ENCODE measurements at regions not wholly inside any gene's neighbourhood (a gene's known extent, or its start where the extent isn't known, plus 50 kb on each side); places are given as distances from the start of the nearest gene placed in this dataset.

DNA sequence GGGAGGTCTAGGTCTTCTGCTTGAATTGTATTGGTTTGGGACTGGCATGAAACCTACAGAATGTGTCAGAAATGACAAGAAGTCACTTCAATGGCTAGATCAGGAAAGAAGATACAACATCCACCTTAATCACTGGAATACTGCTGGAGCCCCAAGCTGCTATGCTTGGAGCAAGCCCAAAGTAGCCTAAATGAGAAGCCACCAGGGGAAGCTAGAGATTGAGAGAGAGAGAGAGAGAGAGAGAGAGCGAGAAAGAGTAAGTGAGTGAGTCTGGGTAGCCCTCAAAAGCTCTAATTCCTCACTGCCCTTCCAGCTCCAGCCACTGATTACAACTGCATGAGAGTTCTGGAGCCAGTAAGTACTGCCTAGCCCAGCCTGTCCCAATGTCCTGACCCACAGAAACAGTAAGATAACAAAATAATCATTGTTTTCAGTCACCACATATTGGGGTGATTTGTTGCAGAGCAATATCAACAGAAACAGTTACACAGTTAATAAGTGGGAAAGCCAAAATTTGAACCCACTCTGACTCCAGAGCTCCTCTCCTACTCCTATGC, 529.2 kb upstream of the GOLIM4 start:
- Mint-ChIP-seq H3K27me3 (ENCODE audit: low read depth) (no peaks in the 10 kb centered on the region), H3K4me3 (no peak overlapping the region), H3K27ac (peak overlapping the region; percentile 55), H3K36me3 (no peaks in the 10 kb centered on the region), H3K4me1 (peaks cover 36% of the 10 kb centered on the region), H3K9me3 (no peaks in the 10 kb centered on the region)
- ChIA-PET CTCF (interaction anchor here (0.5 to 5.4 kb wide), 19 partner anchors 9 to 560 kb away, joined by 3 to 108 read pairs (median 4); no protein-coding TSS in a partner anchor), POLR2A (interaction anchor here (0.8 kb wide), 1 partner anchor 222 kb away, joined by 3 read pairs; no protein-coding TSS in a partner anchor)
- DNase-seq (ENCODE audit: low spot score) (no peak), ATAC-seq (peak; percentile 86)
- TF ChIP-seq SP1 (CRISPR knock-in tag; conservative IDR thresholded peaks at IDR 0.05) (no peak), GTF2I (CRISPR knock-in tag; conservative IDR thresholded peaks at IDR 0.05) (no peak), NR1H2 (CRISPR knock-in tag; IDR thresholded peaks at IDR 0.05) (no peak), ZNF317 (CRISPR knock-in tag; IDR thresholded peaks at IDR 0.05; ENCODE audit: borderline replicate concordance, low read depth) (no peak), CDX4 (CRISPR knock-in tag; IDR thresholded peaks at IDR 0.05; ENCODE audit: borderline replicate concordance) (no peak), PREB (CRISPR knock-in tag; IDR thresholded peaks at IDR 0.05; ENCODE audit: borderline replicate concordance) (no peak), ATF1 (CRISPR knock-in tag; IDR thresholded peaks at IDR 0.05) (no peak), NFYB (CRISPR knock-in tag; conservative IDR thresholded peaks at IDR 0.05; ENCODE audit: low read depth) (no peak), ZNF121 (CRISPR knock-in tag; IDR thresholded peaks at IDR 0.05) (no peak), SMAD4 (CRISPR knock-in tag; IDR thresholded peaks at IDR 0.05) (no peak), ZNF671 (CRISPR knock-in tag; IDR thresholded peaks at IDR 0.05) (no peak), EMX1 (CRISPR knock-in tag; IDR thresholded peaks at IDR 0.05) (no peak), IRF2 (CRISPR knock-in tag; IDR thresholded peaks at IDR 0.05; ENCODE audit: borderline replicate concordance, low read depth) (no peak), ETV6 (CRISPR knock-in tag; IDR thresholded peaks at IDR 0.05) (no peak), ZMAT4 (CRISPR knock-in tag; IDR thresholded peaks at IDR 0.05) (no peak), RORB (CRISPR knock-in tag; IDR thresholded peaks at IDR 0.05) (no peak)
- TF ChIP-seq, protein P1, sequence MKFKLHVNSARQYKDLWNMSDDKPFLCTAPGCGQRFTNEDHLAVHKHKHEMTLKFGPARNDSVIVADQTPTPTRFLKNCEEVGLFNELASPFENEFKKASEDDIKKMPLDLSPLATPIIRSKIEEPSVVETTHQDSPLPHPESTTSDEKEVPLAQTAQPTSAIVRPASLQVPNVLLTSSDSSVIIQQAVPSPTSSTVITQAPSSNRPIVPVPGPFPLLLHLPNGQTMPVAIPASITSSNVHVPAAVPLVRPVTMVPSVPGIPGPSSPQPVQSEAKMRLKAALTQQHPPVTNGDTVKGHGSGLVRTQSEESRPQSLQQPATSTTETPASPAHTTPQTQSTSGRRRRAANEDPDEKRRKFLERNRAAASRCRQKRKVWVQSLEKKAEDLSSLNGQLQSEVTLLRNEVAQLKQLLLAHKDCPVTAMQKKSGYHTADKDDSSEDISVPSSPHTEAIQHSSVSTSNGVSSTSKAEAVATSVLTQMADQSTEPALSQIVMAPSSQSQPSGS (CRISPR knock-in tag; IDR thresholded peaks at IDR 0.05; ENCODE audit: borderline replicate concordance, low read depth) = no peak
- TF ChIP-seq, protein P2, sequence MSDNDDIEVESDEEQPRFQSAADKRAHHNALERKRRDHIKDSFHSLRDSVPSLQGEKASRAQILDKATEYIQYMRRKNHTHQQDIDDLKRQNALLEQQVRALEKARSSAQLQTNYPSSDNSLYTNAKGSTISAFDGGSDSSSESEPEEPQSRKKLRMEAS (CRISPR knock-in tag; IDR thresholded peaks at IDR 0.05) = no peak
- TF ChIP-seq, protein P3, sequence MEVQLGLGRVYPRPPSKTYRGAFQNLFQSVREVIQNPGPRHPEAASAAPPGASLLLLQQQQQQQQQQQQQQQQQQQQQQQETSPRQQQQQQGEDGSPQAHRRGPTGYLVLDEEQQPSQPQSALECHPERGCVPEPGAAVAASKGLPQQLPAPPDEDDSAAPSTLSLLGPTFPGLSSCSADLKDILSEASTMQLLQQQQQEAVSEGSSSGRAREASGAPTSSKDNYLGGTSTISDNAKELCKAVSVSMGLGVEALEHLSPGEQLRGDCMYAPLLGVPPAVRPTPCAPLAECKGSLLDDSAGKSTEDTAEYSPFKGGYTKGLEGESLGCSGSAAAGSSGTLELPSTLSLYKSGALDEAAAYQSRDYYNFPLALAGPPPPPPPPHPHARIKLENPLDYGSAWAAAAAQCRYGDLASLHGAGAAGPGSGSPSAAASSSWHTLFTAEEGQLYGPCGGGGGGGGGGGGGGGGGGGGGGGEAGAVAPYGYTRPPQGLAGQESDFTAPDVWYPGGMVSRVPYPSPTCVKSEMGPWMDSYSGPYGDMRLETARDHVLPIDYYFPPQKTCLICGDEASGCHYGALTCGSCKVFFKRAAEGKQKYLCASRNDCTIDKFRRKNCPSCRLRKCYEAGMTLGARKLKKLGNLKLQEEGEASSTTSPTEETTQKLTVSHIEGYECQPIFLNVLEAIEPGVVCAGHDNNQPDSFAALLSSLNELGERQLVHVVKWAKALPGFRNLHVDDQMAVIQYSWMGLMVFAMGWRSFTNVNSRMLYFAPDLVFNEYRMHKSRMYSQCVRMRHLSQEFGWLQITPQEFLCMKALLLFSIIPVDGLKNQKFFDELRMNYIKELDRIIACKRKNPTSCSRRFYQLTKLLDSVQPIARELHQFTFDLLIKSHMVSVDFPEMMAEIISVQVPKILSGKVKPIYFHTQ (CRISPR knock-in tag; IDR thresholded peaks at IDR 0.05) = no peak

- ATAC-seq = no peak
- DNase-seq (ENCODE audit: low spot score) = no peak
- H3K4me1 Mint-ChIP-seq = peaks cover 43% of the 10 kb centered on the region
- H3K36me3 Mint-ChIP-seq = no peaks in the 10 kb centered on the region
- no peaks in the 10 kb centered on the region for H3K27me3 Mint-ChIP-seq (ENCODE audit: low read depth)
- CTCF ChIA-PET = interaction anchor here (1.1 to 5.4 kb wide), 7 partner anchors 70 to 413 kb away, joined by 3 to 108 read pairs (median 8); no protein-coding TSS in a partner anchor
- POLR2A ChIA-PET = no interaction called here
- no peak overlapping the region for H3K27ac Mint-ChIP-seq
- no peak overlapping the region for H3K4me3 Mint-ChIP-seq
- H3K9me3 Mint-ChIP-seq = no peaks in the 10 kb centered on the region
- TF ChIP-seq CDX4 (CRISPR knock-in tag; IDR thresholded peaks at IDR 0.05; ENCODE audit: borderline replicate concordance) (no peak), ZNF423 (CRISPR knock-in tag; IDR thresholded peaks at IDR 0.05) (no peak), PRRX2 (CRISPR knock-in tag; IDR thresholded peaks at IDR 0.05) (no peak), SMAD3 (CRISPR knock-in tag; IDR thresholded peaks at IDR 0.05; ENCODE audit: borderline replicate concordance) (no peak), ZMAT4 (CRISPR knock-in tag; IDR thresholded peaks at IDR 0.05) (no peak), CBFB (CRISPR knock-in tag; IDR thresholded peaks at IDR 0.05; ENCODE audit: low read depth) (no peak), TCF7 (CRISPR knock-in tag; IDR thresholded peaks at IDR 0.05; ENCODE audit: low read depth) (no peak)
- TF ChIP-seq, protein P4, sequence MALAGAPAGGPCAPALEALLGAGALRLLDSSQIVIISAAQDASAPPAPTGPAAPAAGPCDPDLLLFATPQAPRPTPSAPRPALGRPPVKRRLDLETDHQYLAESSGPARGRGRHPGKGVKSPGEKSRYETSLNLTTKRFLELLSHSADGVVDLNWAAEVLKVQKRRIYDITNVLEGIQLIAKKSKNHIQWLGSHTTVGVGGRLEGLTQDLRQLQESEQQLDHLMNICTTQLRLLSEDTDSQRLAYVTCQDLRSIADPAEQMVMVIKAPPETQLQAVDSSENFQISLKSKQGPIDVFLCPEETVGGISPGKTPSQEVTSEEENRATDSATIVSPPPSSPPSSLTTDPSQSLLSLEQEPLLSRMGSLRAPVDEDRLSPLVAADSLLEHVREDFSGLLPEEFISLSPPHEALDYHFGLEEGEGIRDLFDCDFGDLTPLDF (CRISPR knock-in tag; IDR thresholded peaks at IDR 0.05) = no peak
Measured at GRCh38 chr3:168624195-168624594, 528.5 kb upstream of the GOLIM4 start.
